GM18519 (cell line): ENCODE measurements at regions not wholly inside any gene's neighbourhood (a gene's known extent, or its start where the extent isn't known, plus 50 kb on each side); places are given as distances from the start of the nearest gene placed in this dataset.
"Not testable (repeated sequence)": the region's sequence is repeated elsewhere in the genome, so short reads cannot be mapped to it uniquely, and the experiment has no call there.

ENCODE experiments used
- ATAC-seq: cut with Tn5 transposase; IDR thresholded peaks from one replicate; pipeline ENCODE4 v1.9.1; 2021; ENCODE audit warnings: mild to moderate bottlenecking, moderate library complexity; ENCODE audit not compliant: unreplicated experiment, low FRiP score

DNA sequence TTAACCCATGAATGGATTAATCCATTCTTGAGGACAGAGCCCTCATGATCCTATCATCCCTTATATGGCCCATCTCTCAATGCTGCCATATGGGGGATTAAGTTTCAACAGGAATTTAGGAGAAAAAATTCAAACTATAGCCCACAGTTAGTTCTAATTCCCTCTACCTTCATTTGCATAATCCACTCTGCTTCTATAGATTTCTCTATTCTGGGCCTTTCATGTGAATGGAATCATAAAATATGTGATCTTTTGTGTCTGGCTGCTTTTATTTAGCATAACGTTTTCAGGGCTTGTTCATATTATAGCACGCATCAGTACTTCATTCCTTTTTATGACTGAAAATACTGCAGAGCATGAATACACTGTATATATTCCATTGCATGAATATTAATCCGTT lies 55.4 kb downstream of the CTSL start:
- no peak for ATAC-seq

DNA sequence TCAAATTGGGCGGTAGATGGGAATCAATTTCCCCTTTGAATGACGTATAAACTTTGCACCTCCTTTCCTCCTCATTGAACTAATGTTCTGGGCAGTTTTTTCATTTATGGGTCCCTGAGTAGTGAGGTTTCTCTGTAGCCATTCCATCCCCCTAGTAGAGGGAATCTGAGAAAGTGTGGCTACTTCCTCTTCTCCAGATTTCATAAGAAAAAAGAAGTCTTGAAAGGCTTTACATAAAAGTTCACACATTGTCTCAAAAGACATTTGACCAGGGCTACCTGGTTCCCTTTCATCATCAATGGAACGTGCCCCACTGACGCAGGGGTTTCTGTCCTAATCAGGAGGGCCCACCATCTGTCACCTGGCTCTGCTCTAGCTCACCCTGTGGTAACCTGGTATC lies 57.3 kb downstream of the CTSL start:
- ATAC-seq: no peak

DNA sequence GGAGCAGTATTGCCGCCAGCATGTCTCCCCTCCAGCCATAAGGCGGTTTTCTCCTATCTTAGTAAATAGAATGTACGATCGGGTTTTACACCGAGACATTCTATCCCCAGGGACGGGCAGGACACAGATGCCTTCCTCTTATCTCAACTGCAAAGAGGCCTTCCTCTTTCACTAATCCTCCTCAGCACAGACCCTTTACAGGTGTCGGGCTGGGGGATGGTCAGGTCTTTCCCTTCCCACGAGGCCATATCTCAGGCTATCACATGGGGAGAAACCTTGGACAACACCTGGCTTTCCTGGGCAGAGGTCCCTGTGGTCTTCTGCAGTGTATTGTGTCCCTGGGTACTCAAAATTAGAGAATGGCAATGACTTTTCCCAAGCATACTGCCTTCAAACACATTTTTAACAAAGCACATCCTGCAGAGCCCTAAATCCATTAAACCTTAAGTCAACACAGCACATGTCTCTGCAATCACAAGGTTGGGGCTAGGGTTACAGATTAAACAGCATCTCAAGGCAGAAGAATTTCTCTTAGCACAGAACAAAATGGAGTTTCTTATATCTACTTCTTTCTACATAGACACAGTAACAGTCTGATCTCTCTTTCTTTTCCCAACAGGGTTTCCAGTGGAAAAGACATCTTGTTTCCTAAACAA lies 59.5 kb downstream of the CTSL start:
- not testable (repeated sequence) for ATAC-seq

DNA sequence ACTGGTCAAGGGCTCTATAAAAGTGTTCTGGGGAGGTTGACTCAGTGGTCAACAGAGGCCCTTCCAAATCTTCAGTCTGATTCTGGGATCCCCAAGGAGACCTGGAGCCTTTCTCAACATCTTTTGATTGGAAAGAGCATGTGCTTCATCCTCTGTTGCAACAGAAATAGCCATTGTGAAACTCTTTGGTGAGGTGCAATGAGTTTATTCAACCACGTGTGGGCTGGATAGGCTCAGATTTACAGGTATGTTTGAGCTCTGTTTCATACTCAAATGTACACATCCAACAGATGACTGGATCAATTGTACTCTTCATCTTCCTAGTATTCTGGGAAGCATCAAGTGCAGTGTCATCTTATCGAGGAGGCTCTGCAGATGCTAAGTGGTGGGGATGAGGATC lies 60.5 kb downstream of the CTSL start:
- no peak for ATAC-seq

DNA sequence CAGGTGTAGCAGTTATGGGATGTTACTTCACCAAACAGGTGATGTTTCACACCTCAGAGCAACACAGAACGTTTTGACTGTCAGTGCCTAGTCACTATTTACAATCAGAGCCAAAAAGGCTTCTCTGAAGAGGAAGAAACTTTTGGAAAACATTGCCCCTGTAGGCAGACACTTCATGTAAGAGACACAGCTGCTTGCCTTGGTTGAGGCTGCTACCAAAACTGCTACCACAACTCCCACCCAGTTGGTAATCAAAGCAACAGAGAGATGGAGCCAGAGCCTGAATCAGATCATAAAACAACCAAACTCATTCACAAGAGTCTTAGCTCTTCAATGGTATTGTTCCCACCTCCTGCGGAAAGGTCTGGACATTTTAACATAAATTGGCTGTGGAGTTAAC lies 61.0 kb downstream of the CTSL start:
- ATAC-seq: no peak

DNA sequence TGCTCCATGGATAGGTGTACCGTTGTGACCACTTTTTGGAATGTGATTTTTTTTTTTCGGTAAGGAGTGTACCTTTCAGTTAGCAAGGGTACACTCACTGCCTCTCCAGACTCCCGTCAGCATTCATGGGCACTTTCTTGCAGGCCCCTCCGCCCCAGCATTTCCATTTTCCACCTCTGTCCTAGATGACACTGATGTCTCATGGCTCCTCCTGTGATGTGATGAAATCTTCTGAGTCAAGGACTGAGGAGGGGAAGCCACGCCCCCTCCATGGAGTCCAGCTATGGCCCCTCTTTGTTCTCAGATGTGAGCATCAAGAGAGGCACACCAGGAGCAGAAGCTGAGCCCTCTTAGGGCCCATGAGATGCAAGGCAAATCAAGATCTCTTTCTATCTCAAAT lies 61.8 kb downstream of the CTSL start:
- ATAC-seq: no peak

DNA sequence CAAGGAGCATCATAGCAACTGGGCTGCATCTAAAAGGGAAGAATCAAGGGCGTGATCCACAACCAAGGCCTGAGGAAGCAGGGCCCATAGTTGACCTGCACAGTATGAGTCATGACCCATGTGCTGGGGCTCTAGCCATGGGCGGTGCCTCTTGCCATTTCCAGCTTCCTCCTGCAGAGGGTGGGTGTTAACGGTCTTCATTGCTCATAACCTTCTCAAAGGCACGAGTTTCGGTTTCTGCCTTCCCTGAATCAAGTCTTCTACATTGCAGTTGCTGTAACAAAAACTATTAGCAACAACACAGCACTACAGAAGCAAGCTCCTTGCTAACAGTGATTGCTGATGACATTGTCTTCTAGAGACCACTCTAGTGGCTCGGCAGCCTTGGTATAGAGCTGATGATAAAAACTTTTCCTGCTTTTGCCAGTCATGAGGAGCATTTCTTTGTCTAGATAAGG lies 66.9 kb downstream of the CTSL start:
- peak; percentile 97 for ATAC-seq

DNA sequence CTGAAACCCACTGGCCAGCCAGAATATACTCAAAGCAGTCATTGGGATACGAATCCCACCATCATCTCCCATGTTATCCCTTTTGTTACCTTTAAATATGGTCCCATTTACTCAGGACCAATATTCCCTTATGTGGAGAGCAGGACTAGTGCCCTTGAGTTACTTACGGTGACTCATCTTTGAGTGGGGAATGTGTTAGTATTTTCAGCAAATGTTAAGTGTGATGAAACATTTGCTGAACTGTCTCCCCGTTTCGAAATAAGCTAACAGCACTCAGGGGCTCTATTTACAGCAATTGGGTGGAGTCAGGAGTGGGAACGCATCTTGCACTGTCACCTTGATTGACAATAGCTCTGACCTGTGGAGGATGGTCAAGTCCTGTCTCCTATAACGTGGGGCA lies 67.4 kb downstream of the CTSL start:
- no peak for ATAC-seq

DNA sequence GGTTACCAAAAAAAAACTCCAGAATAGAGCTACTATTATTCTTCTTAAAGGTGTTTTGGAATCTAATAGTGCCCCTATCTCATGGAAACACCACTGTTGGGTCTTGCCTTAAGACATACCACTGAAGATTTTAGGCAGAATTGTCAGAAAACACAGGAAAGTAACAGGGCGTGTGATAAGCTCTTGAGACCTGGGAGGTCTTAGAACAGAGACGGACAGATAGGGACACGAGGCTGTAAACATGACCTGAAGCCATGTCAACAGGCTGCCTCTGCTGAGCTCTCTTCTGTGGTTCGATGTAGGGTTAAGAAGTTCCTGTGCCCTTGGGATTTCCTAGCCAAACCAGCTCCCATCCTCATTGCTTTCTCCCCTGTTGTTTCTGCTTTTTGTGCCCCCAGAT lies 69.3 kb downstream of the CTSL start:
- no peak for ATAC-seq

DNA sequence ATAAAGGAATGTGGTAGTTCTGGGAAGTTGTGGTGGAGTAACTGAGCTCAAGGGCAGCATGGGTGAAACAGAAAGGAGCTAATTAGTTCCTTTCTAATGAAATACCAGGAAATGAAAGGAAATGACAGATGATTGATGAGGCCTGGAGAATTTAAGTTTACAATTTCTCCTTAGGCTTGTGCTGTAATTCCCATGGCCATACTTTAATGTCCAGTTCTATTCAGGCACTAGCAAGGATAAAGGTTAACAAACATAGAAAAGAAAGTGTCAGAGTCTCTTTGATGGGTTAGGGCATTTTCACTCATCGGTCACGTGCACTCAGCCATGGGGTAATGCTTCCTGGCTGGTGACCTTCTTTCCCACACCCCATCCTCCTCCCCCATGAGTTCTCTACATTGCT lies 70.3 kb downstream of the CTSL start:
- ATAC-seq: no peak

DNA sequence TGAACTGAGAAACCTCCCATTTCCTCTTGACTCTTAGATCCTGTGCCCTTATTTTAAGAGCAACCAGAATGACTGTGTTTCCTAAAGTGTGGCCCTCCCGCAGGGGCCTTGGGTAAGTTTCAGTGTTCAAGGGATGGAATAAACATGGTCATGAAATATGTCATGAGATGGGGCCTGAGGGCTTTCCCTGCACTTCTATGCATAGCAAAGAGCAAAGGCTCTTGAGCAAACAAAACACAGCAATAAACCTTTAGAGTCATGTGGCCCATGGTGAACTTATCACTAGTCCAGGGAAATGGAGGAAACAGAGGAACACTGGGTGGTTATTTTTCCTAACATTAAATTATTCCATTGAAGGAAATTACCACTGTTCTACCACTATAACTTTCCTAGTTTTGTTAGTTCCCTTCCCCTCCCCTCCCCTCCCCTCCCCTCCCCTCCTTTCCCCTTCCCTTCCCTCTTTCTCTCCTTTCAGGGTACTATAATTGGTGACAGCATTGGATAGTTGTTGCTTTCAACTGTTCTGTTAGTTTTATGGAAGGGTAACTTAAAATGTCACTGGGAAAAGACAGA lies 72.4 kb downstream of the CTSL start:
- no peak for ATAC-seq

DNA sequence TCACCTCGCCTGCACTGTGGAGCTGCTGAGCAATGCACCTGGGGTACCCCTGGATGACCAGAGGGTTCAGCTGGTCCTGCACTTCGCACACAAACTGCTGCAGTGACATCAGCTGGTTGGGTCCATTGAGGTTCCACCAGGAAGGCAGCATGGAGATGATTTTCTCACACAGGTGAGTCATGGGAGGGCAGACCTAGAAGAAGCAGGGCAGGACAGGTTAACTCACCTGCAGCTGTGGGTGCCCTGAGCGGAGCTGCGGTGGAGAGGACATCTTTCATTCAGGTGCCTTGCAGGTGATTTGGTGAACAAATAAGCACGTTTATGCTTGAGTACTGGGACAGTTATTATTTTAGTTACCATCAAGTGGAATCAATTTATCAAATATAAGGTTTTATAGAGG lies 73.6 kb downstream of the CTSL start:
- no peak for ATAC-seq

DNA sequence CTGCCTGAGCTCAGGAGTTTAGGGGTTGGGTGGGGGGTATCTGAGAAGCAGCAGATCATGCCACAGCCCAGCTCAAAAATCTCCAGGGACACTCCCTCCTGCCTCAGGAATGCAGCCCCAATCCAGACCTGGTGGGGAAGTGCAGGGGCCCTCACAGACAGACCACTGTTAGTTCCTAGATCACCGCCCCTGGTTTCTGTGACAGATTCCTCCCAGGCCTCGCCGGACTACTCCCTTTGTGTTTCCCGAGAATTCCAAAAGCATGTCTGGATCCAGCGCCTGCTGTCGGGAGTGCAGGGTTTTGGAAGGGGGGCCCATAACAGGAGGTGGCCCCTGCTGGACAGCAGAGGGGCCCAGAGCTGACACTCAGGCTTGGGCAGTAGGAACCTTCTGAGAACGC lies 74.5 kb downstream of the CTSL start:
- no peak for ATAC-seq

DNA sequence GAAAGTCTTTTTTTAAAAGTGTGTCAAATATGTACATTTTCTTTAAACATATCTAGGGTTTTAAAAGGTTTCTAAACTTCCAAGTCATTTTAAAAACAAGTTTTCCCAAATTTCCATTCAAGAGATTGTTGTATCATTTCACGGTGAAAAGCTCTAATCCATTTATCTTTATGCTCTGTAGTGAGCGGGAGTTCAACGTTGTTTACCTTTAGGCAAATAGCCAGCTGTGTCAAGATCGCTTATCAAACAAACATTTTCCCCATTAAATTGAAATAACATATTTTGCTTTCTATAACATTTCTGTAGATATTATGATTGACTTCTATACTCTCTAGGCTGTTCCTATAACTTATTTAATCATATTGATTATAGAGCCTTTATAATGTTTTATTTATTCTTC lies 75.1 kb downstream of the CTSL start:
- no peak for ATAC-seq

DNA sequence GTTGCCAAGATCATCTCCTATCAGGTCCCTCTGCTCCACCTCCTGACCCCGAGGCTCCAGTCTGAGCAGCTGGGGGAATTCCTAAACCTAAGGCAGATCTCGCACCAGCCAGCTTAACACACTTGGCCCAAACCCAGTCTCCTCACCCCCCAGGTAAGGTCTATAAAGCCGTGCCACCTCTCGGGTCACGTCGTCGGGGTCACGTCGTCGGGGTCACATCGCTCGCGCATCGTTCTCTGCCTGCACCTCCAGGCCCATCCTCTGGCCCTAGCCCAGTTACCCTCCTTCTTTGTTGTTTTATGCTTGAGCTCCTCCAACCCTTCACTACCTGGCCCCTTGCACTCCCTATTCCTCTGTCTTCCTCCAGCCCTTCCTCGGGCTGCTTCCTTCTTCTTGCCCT lies 77.2 kb downstream of the CTSL start:
- ATAC-seq: no peak

DNA sequence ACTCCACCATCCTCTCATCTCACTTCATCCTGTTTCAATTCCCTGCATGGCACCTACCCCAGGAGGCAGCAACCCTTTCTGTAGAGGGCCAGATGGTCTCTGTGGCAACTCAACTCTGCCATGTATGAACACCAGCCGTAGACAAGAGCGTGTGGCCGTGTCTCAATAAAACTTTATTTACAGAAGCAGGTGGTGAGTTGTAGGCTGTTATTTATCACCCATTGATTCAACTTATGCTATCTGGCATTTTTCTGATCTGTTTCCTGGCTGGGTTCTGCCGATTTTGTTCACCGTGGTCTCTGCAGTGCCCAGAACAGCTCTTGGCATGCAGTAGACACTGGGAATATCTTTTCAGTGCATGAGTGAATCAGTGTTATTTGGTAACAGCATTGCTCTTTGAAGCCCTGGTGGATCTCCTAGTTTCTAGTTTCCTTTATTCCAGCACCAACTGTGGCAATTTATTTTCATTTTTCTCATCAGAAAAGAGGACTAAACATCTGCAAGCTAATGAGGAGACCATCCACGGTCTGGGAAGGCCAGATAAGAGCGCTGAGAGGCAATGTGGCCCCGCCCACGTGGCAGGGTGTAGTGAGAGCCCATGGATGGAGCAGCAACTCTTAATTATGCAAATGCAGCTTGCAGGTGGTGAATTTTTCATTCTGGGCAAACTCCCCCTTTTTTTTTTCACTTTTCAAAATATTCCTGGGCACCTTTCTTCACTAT lies 77.9 kb downstream of the CTSL start:
- ATAC-seq: no peak

DNA sequence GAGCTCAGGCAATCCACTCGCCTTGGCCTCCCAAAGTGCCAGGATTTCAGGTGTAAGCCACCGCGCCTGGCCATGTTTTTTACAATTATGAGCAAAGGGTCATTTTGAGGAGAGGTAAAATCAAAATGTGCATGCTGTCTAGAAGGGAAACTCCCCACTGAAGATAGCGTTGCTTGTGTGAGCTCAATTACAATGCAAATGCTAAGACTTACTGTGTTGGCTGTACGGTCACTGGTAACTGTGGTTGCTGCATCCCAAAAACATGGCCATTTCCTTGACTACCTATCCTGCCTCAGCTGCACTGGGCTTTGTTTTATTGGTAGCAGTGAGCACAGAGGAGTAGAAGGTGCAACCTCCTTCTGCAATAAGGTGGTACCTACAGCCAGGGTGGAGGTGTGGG lies 77.4 kb upstream of the SPATA31E1 start:
- ATAC-seq: no peak

DNA sequence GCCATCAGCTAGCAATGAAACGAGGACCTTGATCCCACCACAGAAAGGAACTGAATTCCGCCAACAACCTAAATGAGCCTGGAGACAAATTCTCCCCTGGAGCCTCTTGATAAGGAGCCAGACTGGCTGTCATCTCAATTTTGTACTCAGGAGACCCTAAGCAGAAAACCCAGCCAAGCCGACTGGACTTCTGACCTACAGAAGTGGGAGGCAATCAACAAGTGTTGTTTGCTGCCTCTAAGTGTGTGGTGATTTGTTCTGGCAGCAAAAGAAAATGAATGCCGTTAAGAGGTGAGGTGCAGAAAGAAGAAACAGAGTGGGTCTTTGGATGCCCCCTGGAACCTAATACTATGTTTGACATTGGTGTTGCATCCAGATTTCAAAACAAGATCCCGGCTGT lies 72.7 kb upstream of the SPATA31E1 start:
- no peak for ATAC-seq

DNA sequence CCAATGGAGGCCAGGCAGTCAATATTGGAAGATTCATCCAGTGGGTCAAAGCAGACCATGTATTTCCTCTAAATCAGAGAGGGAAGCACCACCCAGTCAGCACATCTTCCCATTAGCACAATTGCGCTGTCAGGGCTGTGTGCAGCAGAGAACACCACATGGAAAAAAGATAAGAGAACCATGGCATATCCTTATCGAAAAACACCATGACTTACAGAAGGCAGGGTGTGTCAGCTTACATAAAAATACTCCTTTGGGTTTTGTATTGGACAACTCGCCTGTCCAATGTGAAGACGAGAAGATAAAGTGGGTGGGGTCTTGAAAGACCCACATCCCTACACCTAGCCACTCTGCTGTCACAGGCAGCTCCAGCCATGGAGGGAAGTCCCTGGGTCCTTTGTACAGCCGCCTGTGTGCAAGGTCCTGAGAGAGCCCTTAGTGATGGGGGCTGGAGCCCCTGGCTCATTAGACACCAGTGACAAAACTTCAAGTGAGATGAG lies 71.9 kb upstream of the SPATA31E1 start:
- no peak for ATAC-seq

DNA sequence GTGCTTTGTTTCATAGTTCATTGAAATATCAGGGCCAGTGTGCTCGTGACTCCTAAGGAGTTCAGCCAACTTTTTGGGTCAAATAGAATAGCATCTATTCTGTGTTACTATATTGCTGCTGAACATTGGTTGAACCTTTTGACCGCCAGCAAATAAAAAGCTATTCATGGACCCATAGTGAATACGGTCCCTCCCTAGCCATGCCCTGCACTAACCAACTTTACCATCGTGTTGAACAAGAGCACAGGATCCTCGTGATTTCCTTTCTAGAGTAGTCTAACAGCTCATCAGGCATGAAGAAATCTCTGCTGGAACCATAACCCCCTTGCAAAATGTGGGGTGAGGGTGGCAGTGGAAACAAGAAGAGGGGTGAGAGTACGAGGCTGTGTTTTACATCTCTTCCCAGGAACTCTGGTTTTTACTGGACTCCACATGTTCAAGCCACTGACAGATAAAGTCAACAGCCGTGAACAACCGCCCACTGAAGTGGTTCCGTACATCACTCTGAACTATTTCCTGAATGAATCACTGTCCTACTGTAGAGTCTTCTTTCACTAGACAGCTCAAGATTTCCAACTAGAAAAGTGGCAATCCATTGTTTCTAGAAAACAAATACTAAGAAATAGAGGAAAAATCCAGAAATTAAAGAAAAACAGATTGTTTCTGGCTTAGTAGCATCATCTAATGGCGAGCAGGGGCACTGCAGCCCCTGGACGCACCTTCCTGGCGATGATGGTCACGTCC lies 70.1 kb upstream of the SPATA31E1 start:
- ATAC-seq: no peak

DNA sequence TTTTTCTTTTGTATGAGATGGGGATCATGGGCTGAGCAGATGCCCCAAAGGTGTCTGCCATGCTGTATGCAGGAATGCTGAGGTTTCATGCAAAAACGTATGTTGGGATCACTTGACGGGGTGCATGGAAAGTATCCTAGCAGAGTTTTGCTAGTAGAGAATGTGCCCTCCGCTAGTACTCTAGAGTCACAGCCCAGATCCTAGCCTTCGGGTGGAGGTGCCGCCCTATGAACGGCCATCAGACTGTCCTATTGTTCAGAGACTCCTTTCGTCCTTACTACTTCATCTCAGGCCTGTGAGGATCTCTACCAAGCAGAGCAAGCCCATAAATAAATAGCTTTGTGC lies 69.6 kb upstream of the SPATA31E1 start:
- ATAC-seq: no peak
